ENCODE measurements at regions not wholly inside any gene's neighbourhood (a gene's known extent, or its start where the extent isn't known, plus 50 kb on each side); places are given as distances from the start of the nearest gene placed in this dataset.
A peak's percentile ranks its signal among the peaks of the same experiment; 100 is the strongest.
"Not testable (repeated sequence)": the region's sequence is repeated elsewhere in the genome, so short reads cannot be mapped to it uniquely, and the experiment has no call there.

GRCh38 chr3:106305882-106306435 lies 437.1 kb upstream of the CBLB start:
- Mint-ChIP-seq H3K4me3 (no peak overlapping the region), H3K27me3 (no peaks in the 10 kb centered on the region)

GRCh38 chr3:106309274-106309673 lies 440.5 kb upstream of the CBLB start:
- Mint-ChIP-seq H3K27ac (no peak overlapping the region), H3K27me3 (no peaks in the 10 kb centered on the region), H3K4me1 (no peaks in the 10 kb centered on the region), H3K36me3 (peaks cover 26% of the 10 kb centered on the region), H3K9me3 (ENCODE audit: low read depth) (peaks cover 8% of the 10 kb centered on the region), H3K4me3 (no peak overlapping the region)
- ATAC-seq (no peak), DNase-seq (no peak)
- CTCF ChIA-PET, result no interaction called here

More at GRCh38 chr3:106305882-106306435, 437.1 kb upstream of the CBLB start:
- Mint-ChIP-seq H3K27ac (no peak overlapping the region), H3K9me3 (ENCODE audit: low read depth) (peaks cover 3% of the 10 kb centered on the region), H3K4me1 (peaks cover 25% of the 10 kb centered on the region), H3K36me3 (peaks cover 32% of the 10 kb centered on the region)
- CTCF ChIA-PET, result interaction anchor here (1.5 kb wide), 1 partner anchor 9 kb away, joined by 3 read pairs; no protein-coding TSS in a partner anchor
- no peak for ATAC-seq
- no peak for DNase-seq

- CTCF ChIA-PET; H3K27me3 Mint-ChIP-seq; H3K9me3 Mint-ChIP-seq (ENCODE audit: low read depth); ATAC-seq; DNase-seq; H3K27ac Mint-ChIP-seq; H3K4me3 Mint-ChIP-seq; H3K4me1 Mint-ChIP-seq: not testable (repeated sequence)
- peaks cover 24% of the 10 kb centered on the region for H3K36me3 Mint-ChIP-seq
Measured at GRCh38 chr3:106309798-106310197, 441.0 kb upstream of the CBLB start.

GRCh38 chr3:106317141-106318055 lies 448.6 kb upstream of the CBLB start:
- Mint-ChIP-seq H3K4me1 (peaks cover 4% of the 10 kb centered on the region), H3K27ac (no peak overlapping the region), H3K4me3 (no peak overlapping the region), H3K36me3 (peaks cover 43% of the 10 kb centered on the region), H3K9me3 (ENCODE audit: low read depth) (peaks cover 18% of the 10 kb centered on the region), H3K27me3 (no peaks in the 10 kb centered on the region)
- ATAC-seq, result no peak
- no peak for DNase-seq
- CTCF ChIA-PET, result no interaction called here

- H3K27me3 Mint-ChIP-seq, H3K4me3 Mint-ChIP-seq, H3K4me1 Mint-ChIP-seq, DNase-seq, ATAC-seq, CTCF ChIA-PET, H3K27ac Mint-ChIP-seq: not testable (repeated sequence)
- peaks cover 60% of the 10 kb centered on the region for H3K36me3 Mint-ChIP-seq
- peaks cover 35% of the 10 kb centered on the region for H3K9me3 Mint-ChIP-seq (ENCODE audit: low read depth)
Measured at GRCh38 chr3:106321438-106321837, 452.6 kb upstream of the CBLB start.

- peaks cover 59% of the 10 kb centered on the region for H3K36me3 Mint-ChIP-seq
- peaks cover 35% of the 10 kb centered on the region for H3K9me3 Mint-ChIP-seq (ENCODE audit: low read depth)
- peaks cover 16% of the 10 kb centered on the region for H3K4me1 Mint-ChIP-seq
- CTCF ChIA-PET, result no interaction called here
- no peak overlapping the region for H3K4me3 Mint-ChIP-seq
- no peak for ATAC-seq
- H3K27ac Mint-ChIP-seq, result no peak overlapping the region
- DNase-seq, result no peak
- H3K27me3 Mint-ChIP-seq, result no peaks in the 10 kb centered on the region
Measured at GRCh38 chr3:106323586-106323985, 454.8 kb upstream of the CBLB start.

GRCh38 chr3:106326941-106327695 lies 458.3 kb upstream of the CBLB start:
- no peaks in the 10 kb centered on the region for H3K27me3 Mint-ChIP-seq
- peaks cover 29% of the 10 kb centered on the region for H3K4me1 Mint-ChIP-seq
- CTCF ChIA-PET, result interaction anchor here (1.1 to 1.5 kb wide), 3 partner anchors 11 to 25 kb away, joined by 3 to 4 read pairs (median 3); no protein-coding TSS in a partner anchor
- DNase-seq, result no peak
- H3K27ac Mint-ChIP-seq, result peak overlapping the region; percentile 50
- H3K9me3 Mint-ChIP-seq (ENCODE audit: low read depth), result peaks cover 25% of the 10 kb centered on the region
- H3K4me3 Mint-ChIP-seq, result peak overlapping the region; percentile 63
- H3K36me3 Mint-ChIP-seq, result peaks cover 48% of the 10 kb centered on the region
- peak; percentile 34 for ATAC-seq

- H3K4me1 Mint-ChIP-seq, result peaks cover 34% of the 10 kb centered on the region
- peak overlapping the region; percentile 1 for H3K4me3 Mint-ChIP-seq
- peaks cover 43% of the 10 kb centered on the region for H3K36me3 Mint-ChIP-seq
- no peak for ATAC-seq
- DNase-seq, result no peak
- CTCF ChIA-PET, result interaction anchor here (1.1 to 1.5 kb wide), 3 partner anchors 10 to 26 kb away, joined by 3 to 4 read pairs (median 3); no protein-coding TSS in a partner anchor
- H3K27ac Mint-ChIP-seq, result peak overlapping the region; percentile 50
- no peaks in the 10 kb centered on the region for H3K27me3 Mint-ChIP-seq
- H3K9me3 Mint-ChIP-seq (ENCODE audit: low read depth), result peaks cover 20% of the 10 kb centered on the region
Measured at GRCh38 chr3:106327696-106328025, 458.8 kb upstream of the CBLB start.

- peaks cover 19% of the 10 kb centered on the region for H3K9me3 Mint-ChIP-seq (ENCODE audit: low read depth)
- peaks cover 40% of the 10 kb centered on the region for H3K4me1 Mint-ChIP-seq
- H3K27me3 Mint-ChIP-seq, result no peaks in the 10 kb centered on the region
- no peak for ATAC-seq
- H3K4me3 Mint-ChIP-seq, result no peak overlapping the region
- DNase-seq, result no peak
- H3K27ac Mint-ChIP-seq, result no peak overlapping the region
- CTCF ChIA-PET, result interaction anchor here (1.1 kb wide), 1 partner anchor 14 kb away, joined by 3 read pairs; no protein-coding TSS in a partner anchor
- peaks cover 41% of the 10 kb centered on the region for H3K36me3 Mint-ChIP-seq
Measured at GRCh38 chr3:106328224-106328623, 459.4 kb upstream of the CBLB start.

GRCh38 chr3:106329521-106329920 lies 460.7 kb upstream of the CBLB start:
- Mint-ChIP-seq H3K36me3 (peaks cover 31% of the 10 kb centered on the region), H3K4me3 (no peak overlapping the region), H3K4me1 (peaks cover 50% of the 10 kb centered on the region), H3K27me3 (no peaks in the 10 kb centered on the region), H3K27ac (no peak overlapping the region), H3K9me3 (ENCODE audit: low read depth) (peaks cover 10% of the 10 kb centered on the region)
- DNase-seq (no peak), ATAC-seq (no peak)
- CTCF ChIA-PET, result interaction anchor here (1.5 kb wide), 1 partner anchor 9 kb away, joined by 4 read pairs; no protein-coding TSS in a partner anchor

GRCh38 chr3:106331636-106332035 lies 462.8 kb upstream of the CBLB start:
- H3K4me3 Mint-ChIP-seq, result no peak overlapping the region
- ATAC-seq (no peak), DNase-seq (no peak)
- H3K4me1 Mint-ChIP-seq, result peaks cover 69% of the 10 kb centered on the region
- no peaks in the 10 kb centered on the region for H3K27me3 Mint-ChIP-seq
- H3K9me3 Mint-ChIP-seq (ENCODE audit: low read depth), result no peaks in the 10 kb centered on the region
- peaks cover 19% of the 10 kb centered on the region for H3K36me3 Mint-ChIP-seq
- CTCF ChIA-PET, result no interaction called here
- peak overlapping the region; percentile 53 for H3K27ac Mint-ChIP-seq

- peaks cover 21% of the 10 kb centered on the region for H3K36me3 Mint-ChIP-seq
- CTCF ChIA-PET, result interaction anchor here (0.8 to 1.4 kb wide), 3 partner anchors 30 to 963 kb away, joined by 3 read pairs; no protein-coding TSS in a partner anchor
- ATAC-seq (no peak), DNase-seq (no peak)
- peaks cover 69% of the 10 kb centered on the region for H3K4me1 Mint-ChIP-seq
- no peaks in the 10 kb centered on the region for H3K9me3 Mint-ChIP-seq (ENCODE audit: low read depth)
- H3K4me3 Mint-ChIP-seq, result no peak overlapping the region
- peak overlapping the region; percentile 53 for H3K27ac Mint-ChIP-seq
- no peaks in the 10 kb centered on the region for H3K27me3 Mint-ChIP-seq
Measured at GRCh38 chr3:106332129-106332528, 463.3 kb upstream of the CBLB start.

- peak overlapping the region; percentile 90 for H3K27ac Mint-ChIP-seq
- CTCF ChIA-PET, result interaction anchor here (0.6 to 1.4 kb wide), 4 partner anchors 21 to 964 kb away, joined by 3 read pairs; no protein-coding TSS in a partner anchor
- H3K9me3 Mint-ChIP-seq (ENCODE audit: low read depth), result no peaks in the 10 kb centered on the region
- peak; percentile 77 for DNase-seq
- no peaks in the 10 kb centered on the region for H3K27me3 Mint-ChIP-seq
- H3K4me3 Mint-ChIP-seq, result no peak overlapping the region
- peak; percentile 71 for ATAC-seq
- H3K36me3 Mint-ChIP-seq, result peaks cover 21% of the 10 kb centered on the region
- peaks cover 66% of the 10 kb centered on the region for H3K4me1 Mint-ChIP-seq
Measured at GRCh38 chr3:106332884-106333283, 464.1 kb upstream of the CBLB start.

All from activated CD8-positive, alpha-beta memory T cell treated with anti-CD3 and anti-CD28 coated beads, Interleukin-2, amount 10 ng/mL, durations not matched to agents 7 days and 5 days (primary cell).